SK-N-SH (cell line): ENCODE measurements at regions not wholly inside any gene's neighbourhood (a gene's known extent, or its start where the extent isn't known, plus 50 kb on each side); places are given as distances from the start of the nearest gene placed in this dataset.

Experiments
- CTCF ChIA-PET: fragments of 300-600, 350-600 bp; formaldehyde crosslinking; extraction: SDS; loops from one replicate; lab custom pipeline; 2021; lab: Yijun Ruan, JAX
- POLR2A ChIA-PET: fragments of 350-600 bp; sonication (Branson Sonifier 250); formaldehyde crosslinking; extraction: SDS; loops from one replicate; lab custom pipeline; 2020; ENCODE audit warnings: antibody characterized with exemption, inconsistent platforms; lab: Yijun Ruan, JAX
- DNase-seq: peaks from one replicate; pipeline ENCODE4 v3.0.0; 2012
- H2AFZ ChIP-seq: fragments of 200-600 bp; sonication (generic); 2 replicates; pipeline ENCODE4 v1.8.1; 2016; ENCODE audit warnings: antibody characterized with exemption, mild to moderate bottlenecking, low read depth
- H3F3A ChIP-seq: fragments of 200-600 bp; sonication (generic); replicated peaks from 2 replicates; pipeline ENCODE3; 2016; ENCODE audit warnings: antibody characterized with exemption, mild to moderate bottlenecking; ENCODE audit not compliant: insufficient read depth
- H3K27ac ChIP-seq, 2 experiments: fragments of 200-500 bp in 1 of 2; fragments of 200-600 bp in 1 of 2; sonication (Bioruptor generic) in 1 of 2; sonication (generic), shearing (Covaris generic) in 1 of 2; 2 replicates each; pipeline versions ENCODE4 v1.5.1 to v1.6.1; 2014 to 2016; ENCODE audit warnings: low read depth in 2 of 2, inconsistent platforms in 1 of 2, low read length in 1 of 2, mild to moderate bottlenecking in 1 of 2, mixed read lengths in 1 of 2
- H3K27me3 ChIP-seq: fragments of 200-600 bp; sonication (generic), shearing (Covaris generic); 2 replicates; pipeline ENCODE4 v1.6.1; 2016; ENCODE audit warnings: mixed run types; ENCODE audit not compliant: insufficient read depth
- H3K36me3 ChIP-seq, 2 experiments: fragments of 200-500 bp in 1 of 2; fragments of 200-600 bp in 1 of 2; sonication (Bioruptor generic) in 1 of 2; sonication (generic) in 1 of 2; replicated peaks in 1 of 2; 2 replicates each; pipeline versions ENCODE3 to v1.5.1; 2014 to 2016; ENCODE audit warnings: low read length in 1 of 2, mild to moderate bottlenecking in 1 of 2; ENCODE audit not compliant: insufficient read depth in 2 of 2, control insufficient read depth in 1 of 2
- H3K4me1 ChIP-seq, 2 experiments: fragments of 200-500 bp in 1 of 2; fragments of 200-600 bp in 1 of 2; sonication (Bioruptor generic) in 1 of 2; sonication (generic), shearing (Covaris generic) in 1 of 2; 2 replicates each; pipeline versions ENCODE4 v1.5.1 to v1.6.1; 2014 to 2016; ENCODE audit warnings: low read depth in 1 of 2, low read length in 1 of 2, mixed run types in 1 of 2; ENCODE audit not compliant: insufficient read depth in 2 of 2, control insufficient read depth in 1 of 2
- H3K4me2 ChIP-seq: fragments of 200-600 bp; sonication (generic), shearing (Covaris generic); 2 replicates; pipeline ENCODE4 v1.6.1; 2017; ENCODE audit warnings: mixed run types
- H3K4me3 ChIP-seq, 2 experiments: fragments of 200-500 bp in 1 of 2; fragments of 200-600 bp in 1 of 2; sonication (Bioruptor generic) in 1 of 2; sonication (generic), shearing (Covaris generic) in 1 of 2; 2 replicates each; pipeline versions ENCODE4 v1.5.1 to v1.8.1; 2014 to 2016; ENCODE audit warnings: low read depth in 2 of 2, inconsistent platforms in 1 of 2, low read length in 1 of 2, mild to moderate bottlenecking in 1 of 2, mixed read lengths in 1 of 2, moderate library complexity in 1 of 2
- H3K79me2 ChIP-seq: fragments of 200-600 bp; sonication (generic); 2 replicates; pipeline ENCODE4 v1.8.1; 2017; ENCODE audit warnings: mild to moderate bottlenecking; ENCODE audit not compliant: insufficient read depth
- H3K9ac ChIP-seq: fragments of 200-600 bp; sonication (generic); 2 replicates; pipeline ENCODE4 v1.6.1; 2017; ENCODE audit warnings: mixed run types
- H3K9me2 ChIP-seq: fragments of 200-600 bp; sonication (generic); 2 replicates; pipeline ENCODE4 v1.6.1; 2017; ENCODE audit warnings: mixed run types
- H3K9me3 ChIP-seq: fragments of 200-600 bp; sonication (generic); 2 replicates; pipeline ENCODE4 v1.6.1; 2017; ENCODE audit warnings: mixed run types, mild to moderate bottlenecking, moderate library complexity
- H4K20me1 ChIP-seq: fragments of 200-600 bp; sonication (generic); 2 replicates; pipeline ENCODE4 v1.6.1; 2017; ENCODE audit warnings: mild to moderate bottlenecking, mixed run types; ENCODE audit not compliant: insufficient read depth
- CTCF ChIP-seq: fragments of 200-600 bp; sonication (generic); IDR thresholded peaks from 2 replicates; pipeline ENCODE4 v1.6.1; 2017; ENCODE audit warnings: antibody characterized with exemption, mild to moderate bottlenecking, moderate library complexity
- GATA2 ChIP-seq: sonication (generic); formaldehyde crosslinking; IDR thresholded peaks from 2 replicates; pipeline ENCODE4 v1.5.0; 2020; ENCODE audit warnings: mild to moderate bottlenecking, missing genetic modification reagents
- IRF3 ChIP-seq: fragments of 150-350 bp; IDR thresholded peaks from 2 replicates; pipeline ENCODE4 v1.6.1; 2016; ENCODE audit warnings: mild to moderate bottlenecking, low read depth, low read length
- RAD21 ChIP-seq: IDR thresholded peaks from 2 replicates; pipeline ENCODE4 v1.6.1; 2012; ENCODE audit warnings: mild to moderate bottlenecking, low read length
- RCOR1 ChIP-seq: fragments of 150-350 bp; IDR thresholded peaks from 2 replicates; pipeline ENCODE4 v1.6.1; 2017; ENCODE audit warnings: antibody characterized with exemption, low read length
- SMC3 ChIP-seq: IDR thresholded peaks from 2 replicates; pipeline ENCODE4 v1.6.1; 2012; ENCODE audit warnings: low read depth, low read length, improper control_type of control experiment
- YY1 ChIP-seq: IDR thresholded peaks from 2 replicates; pipeline ENCODE4 v1.4.0; 2012; ENCODE audit warnings: low read depth, mild to moderate bottlenecking
- WGBS: methylation state at CpG from one replicate; pipeline ENCODE4 v1.1.6; 2017; ENCODE audit warnings: low lambda C conversion rate; 5-methylcytosine and 5-hydroxymethylcytosine counted together

GRCh38 chr14:23725980-23726710 lies 90.0 kb downstream of the DHRS2 start:
- Histone ChIP-seq H3F3A (no peaks in the 10 kb centered on the region), H3K27ac (no peak overlapping the region), H3K4me2 (no peak overlapping the region), H3K9ac (no peak overlapping the region), H3K27me3 (no peaks in the 10 kb centered on the region), H3K9me3 (no peaks in the 10 kb centered on the region), H3K4me3 (no peak overlapping the region), H3K79me2 (no peaks in the 10 kb centered on the region), H4K20me1 (no peaks in the 10 kb centered on the region), H3K4me1 (no peaks in the 10 kb centered on the region), H3K36me3 (no peaks in the 10 kb centered on the region), H3K9me2 (no peaks in the 10 kb centered on the region), H2AFZ (no peak overlapping the region)
- CTCF ChIA-PET: interaction anchor here (1.0 to 2.2 kb wide), 9 partner anchors 18 to 184 kb away, joined by 3 to 10 read pairs (median 5); no protein-coding TSS in a partner anchor
- no peak for DNase-seq
- POLR2A ChIA-PET: no interaction called here
- TF ChIP-seq YY1: no peak
- WGBS: 29% methylated on average over 11 of the region's 16 CpGs

DNA sequence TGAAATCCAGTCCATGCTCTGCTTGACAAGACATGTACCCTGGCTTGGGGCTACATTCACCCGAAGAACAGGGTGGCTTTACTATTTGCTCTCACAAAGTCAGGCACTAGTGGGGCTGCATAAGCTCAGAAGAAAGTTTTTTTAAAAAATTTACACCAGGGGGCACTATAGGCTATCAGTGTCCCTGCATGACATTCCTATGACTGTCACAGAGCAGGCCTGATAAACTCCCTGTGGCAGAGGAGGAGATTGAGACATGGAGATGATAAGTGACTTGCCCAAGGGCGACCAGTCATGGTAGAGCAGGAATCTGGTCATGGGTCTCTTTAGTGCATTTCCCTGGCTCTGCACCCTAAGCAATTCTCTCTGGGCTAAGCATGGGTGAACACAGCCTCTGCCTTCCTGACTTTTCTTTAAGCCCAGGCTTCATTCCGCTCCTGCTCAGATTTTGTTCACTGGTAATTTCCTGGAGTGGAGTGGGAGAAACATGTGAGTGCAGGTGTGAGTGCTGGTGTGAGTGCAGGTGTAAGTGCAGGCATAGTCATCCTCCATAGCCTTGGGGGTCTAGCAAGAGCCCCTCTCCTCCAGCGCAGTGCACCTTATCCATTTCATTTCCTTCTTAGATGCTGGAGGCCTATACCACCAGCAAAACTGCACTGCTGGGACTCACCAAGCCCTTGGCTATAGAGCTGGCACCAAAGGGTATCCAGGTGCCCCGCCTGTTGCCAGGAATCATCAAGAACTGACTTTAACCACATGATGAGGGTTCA lies 91.6 kb downstream of the DHRS2 start:
- H3K27me3 ChIP-seq: no peaks in the 10 kb centered on the region
- TF ChIP-seq RAD21: peak; percentile 66
- TF ChIP-seq CTCF: peak; percentile 59
- no peak for TF ChIP-seq IRF3
- peak; percentile 53 for TF ChIP-seq SMC3
- TF ChIP-seq, all 33 proteins: peak for 3
- DNase-seq: peak; percentile 58
- Histone ChIP-seq H3K4me1 (no peaks in the 10 kb centered on the region), H3K4me2 (no peak overlapping the region), H3K36me3 (no peaks in the 10 kb centered on the region), H3F3A (no peaks in the 10 kb centered on the region), H3K27ac (no peak overlapping the region), H3K9me3 (no peaks in the 10 kb centered on the region), H4K20me1 (no peaks in the 10 kb centered on the region), H2AFZ (no peak overlapping the region), H3K9ac (no peak overlapping the region), H3K79me2 (no peaks in the 10 kb centered on the region), H3K4me3 (no peak overlapping the region), H3K9me2 (no peaks in the 10 kb centered on the region)
- WGBS: 40% methylated on average over 3 of the region's 5 CpGs
- POLR2A ChIA-PET: no interaction called here
- CTCF ChIA-PET: interaction anchor here (0.6 to 2.2 kb wide), 18 partner anchors 10 to 226 kb away, joined by 3 to 10 read pairs (median 3); partner anchors contain the start of gene DHRS4

- ChIA-PET POLR2A (no interaction called here), CTCF (interaction anchor here (2.2 kb wide), 1 partner anchor 182 kb away, joined by 10 read pairs; no protein-coding TSS in a partner anchor)
- no peaks in the 10 kb centered on the region for H3K9me2 ChIP-seq
- H3K9me3 ChIP-seq: no peaks in the 10 kb centered on the region
- H4K20me1 ChIP-seq: no peaks in the 10 kb centered on the region
- H2AFZ ChIP-seq: no peak overlapping the region
- DNase-seq: no peak
- H3K79me2 ChIP-seq: no peaks in the 10 kb centered on the region
- TF ChIP-seq GATA2 (CRISPR knock-in tag) (no peak), RCOR1 (no peak), SMC3 (no peak)
- no peaks in the 10 kb centered on the region for H3K4me1 ChIP-seq
- H3K9ac ChIP-seq: no peak overlapping the region
- H3K4me2 ChIP-seq: no peak overlapping the region
- no peak overlapping the region for H3K27ac ChIP-seq
- 29% methylated on average over 4 of the region's 4 CpGs for WGBS
- no peaks in the 10 kb centered on the region for H3F3A ChIP-seq
- no peak overlapping the region for H3K4me3 ChIP-seq
- no peaks in the 10 kb centered on the region for H3K36me3 ChIP-seq
- no peaks in the 10 kb centered on the region for H3K27me3 ChIP-seq
Measured at GRCh38 chr14:23728791-23729190, 92.6 kb downstream of the DHRS2 start.
